Effector CD8-positive, alpha-beta T cell (primary cell): ENCODE measurements at regions not wholly inside any gene's neighbourhood (a gene's known extent, or its start where the extent isn't known, plus 50 kb on each side); places are given as distances from the start of the nearest gene placed in this dataset.
A peak's percentile ranks its signal among the peaks of the same experiment; 100 is the strongest.

Source experiments
- DNase-seq: peaks from one replicate; lab custom pipeline; 2025; lab: John Stamatoyannopoulos, UW

GRCh38 chr6:90403489-90404381 lies 107.1 kb upstream of the BACH2 start:
- DNase-seq, result no peak

GRCh38 chr6:90402831-90403192 lies 106.2 kb upstream of the BACH2 start:
- DNase-seq, result no peak

- no peak for DNase-seq
Observed at GRCh38 chr6:90401933-90402830, 105.5 kb upstream of the BACH2 start.

GRCh38 chr6:90399970-90400369 lies 103.3 kb upstream of the BACH2 start:
- DNase-seq, result no peak

- DNase-seq, result peak; percentile 26
Observed at GRCh38 chr6:90397929-90398674, 101.5 kb upstream of the BACH2 start.

GRCh38 chr6:90397047-90397446 lies 100.4 kb upstream of the BACH2 start:
- no peak for DNase-seq

GRCh38 chr6:90393232-90393884 lies 96.7 kb upstream of the BACH2 start:
- peak; percentile 47 for DNase-seq

- DNase-seq, result no peak
Observed at GRCh38 chr6:90390379-90390778, 93.7 kb upstream of the BACH2 start.

- DNase-seq, result no peak
Observed at GRCh38 chr6:90388395-90388794, 91.8 kb upstream of the BACH2 start.

- DNase-seq, result no peak
Observed at GRCh38 chr6:90387826-90388225, 91.2 kb upstream of the BACH2 start.

- DNase-seq, result no peak
Observed at GRCh38 chr6:90387383-90387775, 90.7 kb upstream of the BACH2 start.

GRCh38 chr6:90386399-90387382 lies 90.0 kb upstream of the BACH2 start:
- no peak for DNase-seq

- no peak for DNase-seq
Observed at GRCh38 chr6:90385759-90386313, 89.2 kb upstream of the BACH2 start.

GRCh38 chr6:90384720-90385119 lies 88.1 kb upstream of the BACH2 start:
- no peak for DNase-seq

- no peak for DNase-seq
Observed at GRCh38 chr6:90383196-90383822, 86.7 kb upstream of the BACH2 start.

- no peak for DNase-seq
Observed at GRCh38 chr6:90382760-90383159, 86.1 kb upstream of the BACH2 start.

- DNase-seq, result no peak
Observed at GRCh38 chr6:90375681-90376439, 79.2 kb upstream of the BACH2 start.

- no peak for DNase-seq
Observed at GRCh38 chr6:90374201-90374600, 77.6 kb upstream of the BACH2 start.

- DNase-seq, result no peak
Observed at GRCh38 chr6:90372885-90373284, 76.2 kb upstream of the BACH2 start.
